ENCODE measurements at regions not wholly inside any gene's neighbourhood (a gene's known extent, or its start where the extent isn't known, plus 50 kb on each side); places are given as distances from the start of the nearest gene placed in this dataset.

DNA sequence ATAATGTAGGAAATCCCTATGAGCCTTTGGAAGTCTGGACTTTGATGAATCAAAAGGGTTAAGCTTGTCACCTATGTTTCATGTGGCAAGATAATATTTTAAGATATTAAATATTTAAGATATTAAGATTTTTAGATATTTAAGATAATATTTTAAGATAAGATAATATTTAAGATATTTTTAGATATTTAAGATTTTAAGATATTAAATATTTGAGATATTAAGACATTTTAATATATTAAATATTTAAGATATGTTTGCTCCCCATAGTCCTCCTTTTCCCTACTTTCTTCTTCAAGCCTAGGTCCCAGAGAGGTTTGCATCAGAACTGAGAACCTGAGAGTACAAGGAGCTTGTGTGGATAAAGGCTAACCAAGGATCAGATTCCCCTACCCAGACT, 478.4 kb upstream of the IGFBP7 start:
- TF ChIP-seq, protein P1, sequence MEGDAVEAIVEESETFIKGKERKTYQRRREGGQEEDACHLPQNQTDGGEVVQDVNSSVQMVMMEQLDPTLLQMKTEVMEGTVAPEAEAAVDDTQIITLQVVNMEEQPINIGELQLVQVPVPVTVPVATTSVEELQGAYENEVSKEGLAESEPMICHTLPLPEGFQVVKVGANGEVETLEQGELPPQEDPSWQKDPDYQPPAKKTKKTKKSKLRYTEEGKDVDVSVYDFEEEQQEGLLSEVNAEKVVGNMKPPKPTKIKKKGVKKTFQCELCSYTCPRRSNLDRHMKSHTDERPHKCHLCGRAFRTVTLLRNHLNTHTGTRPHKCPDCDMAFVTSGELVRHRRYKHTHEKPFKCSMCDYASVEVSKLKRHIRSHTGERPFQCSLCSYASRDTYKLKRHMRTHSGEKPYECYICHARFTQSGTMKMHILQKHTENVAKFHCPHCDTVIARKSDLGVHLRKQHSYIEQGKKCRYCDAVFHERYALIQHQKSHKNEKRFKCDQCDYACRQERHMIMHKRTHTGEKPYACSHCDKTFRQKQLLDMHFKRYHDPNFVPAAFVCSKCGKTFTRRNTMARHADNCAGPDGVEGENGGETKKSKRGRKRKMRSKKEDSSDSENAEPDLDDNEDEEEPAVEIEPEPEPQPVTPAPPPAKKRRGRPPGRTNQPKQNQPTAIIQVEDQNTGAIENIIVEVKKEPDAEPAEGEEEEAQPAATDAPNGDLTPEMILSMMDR (IDR thresholded peaks at IDR 0.05), result no peak
- TF ChIP-seq POLR2A (IDR thresholded peaks at IDR 0.05), result no peak

All from heart left ventricle (tissue), 13 donors.